Calu3 (cell line): ENCODE measurements at regions not wholly inside any gene's neighbourhood (a gene's known extent, or its start where the extent isn't known, plus 50 kb on each side); places are given as distances from the start of the nearest gene placed in this dataset.

Experiments
- BruUV-seq: library from RNA; stranded (reverse); fragments of 400-500 nt; replicated peaks from 2 replicates; lab custom pipeline; 2021; lab: Mats Ljungman, UMichigan
- CTCF ChIA-PET: fragments of 300-600 bp; sonication (Branson Sonifier 250); formaldehyde crosslinking; loops from one replicate; lab custom pipeline; 2022; ENCODE audit warnings: antibody characterized with exemption; lab: Charles Lee
- DNase-seq: peaks from one replicate; pipeline ENCODE4 v3.0.0; 2022
- H3K27ac Mint-ChIP-seq: one replicate; pipeline ENCODE4 v1.8.0; 2022; ENCODE audit warnings: mixed read lengths; ENCODE audit not compliant: unreplicated experiment
- H3K27me3 Mint-ChIP-seq: one replicate; pipeline ENCODE4 v1.8.0; 2022; ENCODE audit warnings: mixed read lengths; ENCODE audit not compliant: unreplicated experiment
- H3K36me3 Mint-ChIP-seq: one replicate; pipeline ENCODE4 v1.8.0; 2022; ENCODE audit warnings: mild to moderate bottlenecking, moderate library complexity, mixed read lengths; ENCODE audit not compliant: insufficient read depth, unreplicated experiment
- H3K4me1 Mint-ChIP-seq: one replicate; pipeline ENCODE4 v1.8.0; 2022; ENCODE audit warnings: mild to moderate bottlenecking, low read depth, mixed read lengths; ENCODE audit not compliant: unreplicated experiment
- H3K4me3 Mint-ChIP-seq: one replicate; pipeline ENCODE4 v1.8.0; 2022; ENCODE audit warnings: mild to moderate bottlenecking, low read depth, moderate library complexity, mixed read lengths; ENCODE audit not compliant: unreplicated experiment
- H3K9me3 Mint-ChIP-seq: one replicate; pipeline ENCODE4 v1.8.0; 2022; ENCODE audit warnings: low read depth, mixed read lengths; ENCODE audit not compliant: unreplicated experiment
- CTCF ChIP-seq: fragments of 200-600 bp; IDR thresholded peaks from one replicate; pipeline ENCODE4 v1.8.0; 2022; ENCODE audit warnings: antibody characterized with exemption; ENCODE audit not compliant: unreplicated experiment
- intact Hi-C: fragments of 100-400 bp; cut with micrococcal nuclease; formaldehyde crosslinking; loops from one replicate; pipeline ENCODE4 v1.10.0; 2022; ENCODE audit not compliant: unreplicated experiment

DNA sequence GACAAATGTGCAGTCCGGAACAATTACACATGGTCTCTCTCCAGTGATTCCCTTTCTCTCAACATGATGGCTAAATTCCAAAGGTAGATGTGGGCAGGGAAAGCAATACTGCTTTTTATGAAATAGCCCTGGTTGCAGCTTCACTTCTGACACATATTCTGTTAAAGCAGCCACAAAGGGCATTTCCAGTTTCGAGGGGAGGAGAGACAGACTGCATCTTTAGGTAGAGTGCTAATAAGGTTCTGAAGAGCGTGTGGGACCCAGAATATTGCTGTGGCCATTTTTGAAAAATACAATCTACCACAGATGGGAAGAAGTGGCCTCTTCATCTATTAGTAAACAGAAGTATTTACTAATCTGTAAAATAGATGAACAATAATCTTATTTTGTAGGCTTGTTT lies 139.3 kb upstream of the PEX5L start:
- CTCF ChIA-PET = no interaction called here
- DNase-seq = no peak
- intact Hi-C loops = no loop called here
- no peak overlapping the region for H3K4me3 Mint-ChIP-seq
- no peak for TF ChIP-seq CTCF
- H3K27ac Mint-ChIP-seq = no peak overlapping the region
- no TSS peak for BruUV-seq
- no peaks in the 10 kb centered on the region for H3K4me1 Mint-ChIP-seq
- no peaks in the 10 kb centered on the region for H3K27me3 Mint-ChIP-seq
- peaks cover 4% of the 10 kb centered on the region for H3K9me3 Mint-ChIP-seq
- no peaks in the 10 kb centered on the region for H3K36me3 Mint-ChIP-seq

- H3K36me3 Mint-ChIP-seq = no peaks in the 10 kb centered on the region
- CTCF ChIA-PET = no interaction called here
- peaks cover 4% of the 10 kb centered on the region for H3K9me3 Mint-ChIP-seq
- intact Hi-C loops = no loop called here
- no TSS peak for BruUV-seq
- H3K4me3 Mint-ChIP-seq = no peak overlapping the region
- H3K27ac Mint-ChIP-seq = no peak overlapping the region
- TF ChIP-seq CTCF = no peak
- H3K27me3 Mint-ChIP-seq = no peaks in the 10 kb centered on the region
- no peaks in the 10 kb centered on the region for H3K4me1 Mint-ChIP-seq
- DNase-seq = no peak
Measured at GRCh38 chr3:180177255-180177654, 140.5 kb upstream of the PEX5L start.

GRCh38 chr3:180179562-180179961 lies 142.8 kb upstream of the PEX5L start:
- no peak for TF ChIP-seq CTCF
- DNase-seq = no peak
- no peaks in the 10 kb centered on the region for H3K36me3 Mint-ChIP-seq
- no peak overlapping the region for H3K4me3 Mint-ChIP-seq
- intact Hi-C loops = no loop called here
- no peaks in the 10 kb centered on the region for H3K9me3 Mint-ChIP-seq
- no TSS peak for BruUV-seq
- H3K27me3 Mint-ChIP-seq = no peaks in the 10 kb centered on the region
- H3K4me1 Mint-ChIP-seq = no peaks in the 10 kb centered on the region
- CTCF ChIA-PET = no interaction called here
- no peak overlapping the region for H3K27ac Mint-ChIP-seq

GRCh38 chr3:180180795-180181194 lies 144.1 kb upstream of the PEX5L start:
- intact Hi-C loops = no loop called here
- no peak overlapping the region for H3K4me3 Mint-ChIP-seq
- CTCF ChIA-PET = no interaction called here
- BruUV-seq = no TSS peak
- H3K36me3 Mint-ChIP-seq = no peaks in the 10 kb centered on the region
- H3K9me3 Mint-ChIP-seq = no peaks in the 10 kb centered on the region
- no peaks in the 10 kb centered on the region for H3K4me1 Mint-ChIP-seq
- no peak for TF ChIP-seq CTCF
- H3K27me3 Mint-ChIP-seq = no peaks in the 10 kb centered on the region
- DNase-seq = no peak
- H3K27ac Mint-ChIP-seq = no peak overlapping the region
